ENCODE measurements at regions not wholly inside any gene's neighbourhood (a gene's known extent, or its start where the extent isn't known, plus 50 kb on each side); places are given as distances from the start of the nearest gene placed in this dataset.

DNA sequence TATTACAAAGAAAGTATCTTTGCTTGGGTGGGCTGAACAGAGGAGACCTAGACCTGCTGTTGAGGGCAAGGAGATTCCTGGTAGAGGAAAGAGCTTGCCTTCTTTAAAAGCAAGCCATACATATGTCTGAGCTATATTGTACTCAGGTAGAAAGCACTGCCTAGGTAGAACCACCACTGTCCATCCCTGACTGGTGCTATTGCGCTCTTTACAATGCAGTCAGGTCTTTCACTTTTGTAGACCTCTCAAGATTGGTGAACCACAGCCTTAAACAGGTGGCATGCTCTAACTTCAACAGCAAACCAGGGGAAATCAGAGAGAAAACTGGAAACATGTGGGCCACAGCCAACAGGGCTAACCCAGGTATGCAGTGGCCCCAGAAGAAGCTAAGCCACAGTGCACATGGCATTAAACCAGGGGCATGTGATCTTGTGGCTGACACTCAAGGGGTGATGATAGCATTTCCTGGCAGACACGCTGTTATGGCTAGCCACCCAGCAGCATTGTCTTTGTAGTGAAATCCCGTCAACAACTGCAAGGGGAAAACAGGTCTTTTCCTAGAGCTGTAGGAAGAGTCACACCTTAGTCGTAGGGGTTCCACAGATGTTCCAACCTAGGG lies 253.9 kb upstream of the PCSK5 start:
- dilution Hi-C loops (cut with MboI; ENCODE audit: extremely low pct_ligation_motif_present, low sequenced_read_pairs) = no loop called here
- FAIRE-seq = no peak

DNA sequence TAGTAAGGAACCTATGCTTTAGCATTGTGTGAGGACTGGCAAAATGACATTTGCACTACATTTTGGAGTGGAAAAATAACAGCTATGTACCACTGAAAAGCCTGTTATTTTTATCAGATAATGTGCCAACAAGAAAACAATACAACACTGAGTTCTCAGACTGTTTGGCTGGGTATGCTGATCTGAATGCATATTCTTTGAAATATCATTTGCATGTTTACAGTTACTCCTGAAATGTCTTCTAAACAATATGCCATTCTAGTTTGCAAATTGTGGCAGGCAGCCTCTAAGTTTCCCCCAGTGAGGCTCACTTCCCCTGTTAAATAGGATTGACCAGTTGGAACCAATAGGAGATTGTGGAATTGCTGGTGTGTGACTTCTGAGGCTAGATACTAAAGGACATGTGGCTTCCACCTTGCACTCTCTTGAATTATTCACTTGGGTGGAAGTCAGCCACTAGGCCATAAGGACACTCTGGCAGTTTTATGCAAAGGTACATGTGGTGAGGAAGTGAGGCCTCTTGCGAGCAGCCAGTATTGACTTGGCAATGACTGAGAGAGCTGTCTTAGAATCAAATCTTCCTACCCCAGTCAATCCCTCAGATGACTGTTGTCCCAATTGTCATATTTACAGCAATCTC lies 250.4 kb upstream of the PCSK5 start:
- FAIRE-seq (no peak), DNase-seq (ENCODE audit: low read depth, low spot score) (no peak)
- dilution Hi-C loops (cut with MboI; ENCODE audit: extremely low pct_ligation_motif_present, low sequenced_read_pairs) (no loop called here), intact Hi-C loops (cut with micrococcal nuclease) (no loop called here)
- H3K36me3 ChIP-seq (ENCODE audit: control insufficient read depth in 2 of 2, extremely low read depth in 1 of 2, insufficient read depth in 2 of 2, low read length in 2 of 2) = no peaks in the 10 kb centered on the region
- TF ChIP-seq JUN (IDR thresholded peaks at IDR 0.05; ENCODE audit: borderline replicate concordance, insufficient read depth, insufficient read length, low read depth) (no peak), MYC (IDR thresholded peaks at IDR 0.05; ENCODE audit: low read depth, low read length) (no peak), FOS (IDR thresholded peaks at IDR 0.05; ENCODE audit: borderline replicate concordance, insufficient read depth, low read length) (no peak)
- TF ChIP-seq, protein P1, sequence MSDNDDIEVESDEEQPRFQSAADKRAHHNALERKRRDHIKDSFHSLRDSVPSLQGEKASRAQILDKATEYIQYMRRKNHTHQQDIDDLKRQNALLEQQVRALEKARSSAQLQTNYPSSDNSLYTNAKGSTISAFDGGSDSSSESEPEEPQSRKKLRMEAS (IDR thresholded peaks at IDR 0.05; ENCODE audit: insufficient read depth, insufficient read length) = no peak
- H3K4me3 ChIP-seq (replicated peaks in 1 of 3; ENCODE audit: insufficient read depth in 1 of 3, low read depth in 1 of 3, low read length in 3 of 3) = no peak overlapping the region
- H3K9ac ChIP-seq (replicated peaks; ENCODE audit: extremely low read depth, insufficient read depth, low read length) = no peak overlapping the region
- no peaks in the 10 kb centered on the region for H3K9me1 ChIP-seq (replicated peaks; ENCODE audit: control insufficient read depth, extremely low read depth, insufficient read depth, low read length)
- CTCF ChIA-PET = no interaction called here
- H3K9me3 ChIP-seq (replicated peaks; ENCODE audit: control insufficient read depth, insufficient read depth, low read length) = no peaks in the 10 kb centered on the region
- H4K20me1 ChIP-seq (replicated peaks; ENCODE audit: control insufficient read depth, extremely low read depth, insufficient read depth, low read length) = no peaks in the 10 kb centered on the region
- no peaks in the 10 kb centered on the region for H3K4me1 ChIP-seq (ENCODE audit: control insufficient read depth, extremely low read depth, insufficient read depth, low read length)
- no peak overlapping the region for H2AFZ ChIP-seq (ENCODE audit: low read depth, low read length)
- H3K27me3 ChIP-seq (ENCODE audit: control insufficient read depth in 2 of 2, insufficient read depth in 2 of 2, low read length in 2 of 2) = no peaks in the 10 kb centered on the region
- BruUV-seq (replicated peaks) = no TSS peak
- POLR2A ChIA-PET = no interaction called here
- H3K27ac ChIP-seq (ENCODE audit: insufficient read depth, low read depth, low read length) = no peak overlapping the region
- no peaks in the 10 kb centered on the region for H3K79me2 ChIP-seq (ENCODE audit: control insufficient read depth, insufficient read depth, low read length)
- H3K4me2 ChIP-seq (ENCODE audit: insufficient read depth, low read length) = no peak overlapping the region

More for the DNA sequence above, 253.9 kb upstream of the PCSK5 start:
- DNase-seq (ENCODE audit: low read depth, low spot score) = no peak
- no peak for TF ChIP-seq FOS (IDR thresholded peaks at IDR 0.05; ENCODE audit: borderline replicate concordance, insufficient read depth, low read length)
- no peak for TF ChIP-seq JUN (IDR thresholded peaks at IDR 0.05; ENCODE audit: borderline replicate concordance, insufficient read depth, insufficient read length, low read depth)
- TF ChIP-seq POLR2AphosphoS5 (IDR thresholded peaks at IDR 0.05; ENCODE audit: insufficient read depth, low read depth, low read length) = no peak
- no peak for TF ChIP-seq GATA2 (IDR thresholded peaks at IDR 0.05; ENCODE audit: insufficient read depth, insufficient read length, low read depth, low read length)
- Histone ChIP-seq H3K9ac (replicated peaks; ENCODE audit: extremely low read depth, insufficient read depth, low read length) (no peak overlapping the region), H3K4me1 (ENCODE audit: control insufficient read depth, extremely low read depth, insufficient read depth, low read length) (no peaks in the 10 kb centered on the region), H3K4me2 (ENCODE audit: insufficient read depth, low read length) (no peak overlapping the region), H3K9me1 (replicated peaks; ENCODE audit: control insufficient read depth, extremely low read depth, insufficient read depth, low read length) (no peaks in the 10 kb centered on the region), H2AFZ (ENCODE audit: low read depth, low read length) (no peak overlapping the region), H3K27me3 (ENCODE audit: control insufficient read depth in 2 of 2, insufficient read depth in 2 of 2, low read length in 2 of 2) (no peaks in the 10 kb centered on the region), H4K20me1 (replicated peaks; ENCODE audit: control insufficient read depth, extremely low read depth, insufficient read depth, low read length) (no peaks in the 10 kb centered on the region), H3K4me3 (replicated peaks in 1 of 3; ENCODE audit: insufficient read depth in 1 of 3, low read depth in 1 of 3, low read length in 3 of 3) (no peak overlapping the region), H3K27ac (ENCODE audit: insufficient read depth, low read depth, low read length) (no peak overlapping the region), H3K79me2 (ENCODE audit: control insufficient read depth, insufficient read depth, low read length) (no peaks in the 10 kb centered on the region), H3K36me3 (ENCODE audit: control insufficient read depth in 2 of 2, extremely low read depth in 1 of 2, insufficient read depth in 2 of 2, low read length in 2 of 2) (no peaks in the 10 kb centered on the region), H3K9me3 (replicated peaks; ENCODE audit: control insufficient read depth, insufficient read depth, low read length) (no peaks in the 10 kb centered on the region)
- ChIA-PET CTCF (no interaction called here), POLR2A (no interaction called here)
- intact Hi-C loops (cut with micrococcal nuclease) = no loop called here
- BruUV-seq (replicated peaks) = no TSS peak
